ENCODE measurements at regions not wholly inside any gene's neighbourhood (a gene's known extent, or its start where the extent isn't known, plus 50 kb on each side); places are given as distances from the start of the nearest gene placed in this dataset.

GRCh38 chr10:28959850-28960501 is 282.7 kb downstream of the BAMBI start:
- H3K9me3 ChIP-seq (ENCODE audit: control insufficient read depth, insufficient read depth, low read length) = no peaks in the 10 kb centered on the region
- no peak overlapping the region for H3K27ac ChIP-seq (ENCODE audit: low read depth, low read length)
- 82% methylated on average over 2 of the region's 7 CpGs for WGBS (ENCODE audit: insufficient coverage)
- H3K4me1 ChIP-seq (ENCODE audit: control insufficient read depth, insufficient read depth, low read length) = no peaks in the 10 kb centered on the region
- H3K27me3 ChIP-seq (ENCODE audit: control insufficient read depth, insufficient read depth, low read length) = no peaks in the 10 kb centered on the region
- no peak overlapping the region for H3K4me3 ChIP-seq (ENCODE audit: low read depth, low read length)
- H3K36me3 ChIP-seq (ENCODE audit: control insufficient read depth, insufficient read depth, low read length) = no peaks in the 10 kb centered on the region
- DNase-seq (ENCODE audit: low read depth in 4 of 6, low spot score in 6 of 6) = no peak

DNA sequence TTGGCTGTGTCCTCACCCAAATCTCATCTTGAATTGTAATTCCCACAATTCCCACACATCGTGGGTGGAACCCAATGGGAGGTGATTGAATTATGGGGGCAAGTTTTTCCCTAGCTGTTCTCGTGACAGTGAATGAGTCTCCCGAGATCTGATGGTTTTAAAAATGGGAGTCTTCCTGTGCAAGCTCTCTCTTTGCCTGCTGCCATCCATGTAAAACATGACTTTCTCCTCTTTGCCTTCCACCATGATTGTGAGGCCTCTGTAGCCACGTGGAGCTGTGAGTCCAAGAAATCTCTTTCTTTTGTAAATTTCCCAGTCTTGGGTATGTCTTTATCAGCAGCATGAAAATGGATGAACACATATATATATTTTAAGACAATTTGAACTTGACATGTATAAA is 285.4 kb downstream of the BAMBI start:
- Histone ChIP-seq H3K27ac (ENCODE audit: low read depth, low read length) (no peak overlapping the region), H3K4me3 (ENCODE audit: low read depth, low read length) (no peak overlapping the region), H3K36me3 (ENCODE audit: control insufficient read depth, insufficient read depth, low read length) (no peaks in the 10 kb centered on the region), H3K4me1 (ENCODE audit: control insufficient read depth, insufficient read depth, low read length) (no peaks in the 10 kb centered on the region), H3K9me3 (ENCODE audit: control insufficient read depth, insufficient read depth, low read length) (no peaks in the 10 kb centered on the region), H3K27me3 (ENCODE audit: control insufficient read depth, insufficient read depth, low read length) (no peaks in the 10 kb centered on the region)
- no CpG with 5 or more reads among the region's 4 CpGs for WGBS (ENCODE audit: insufficient coverage)
- DNase-seq (ENCODE audit: low read depth in 4 of 6, low spot score in 6 of 6) = no peak

- DNase-seq (ENCODE audit: low read depth in 4 of 6, low spot score in 6 of 6) = no peak
- H3K27ac ChIP-seq (ENCODE audit: low read depth, low read length) = no peak overlapping the region
- 83% methylated on average over 5 of the region's 5 CpGs for WGBS (ENCODE audit: insufficient coverage)
- H3K9me3 ChIP-seq (ENCODE audit: control insufficient read depth, insufficient read depth, low read length) = no peaks in the 10 kb centered on the region
- no peaks in the 10 kb centered on the region for H3K4me1 ChIP-seq (ENCODE audit: control insufficient read depth, insufficient read depth, low read length)
- no peak overlapping the region for H3K4me3 ChIP-seq (ENCODE audit: low read depth, low read length)
- no peaks in the 10 kb centered on the region for H3K36me3 ChIP-seq (ENCODE audit: control insufficient read depth, insufficient read depth, low read length)
- H3K27me3 ChIP-seq (ENCODE audit: control insufficient read depth, insufficient read depth, low read length) = no peaks in the 10 kb centered on the region
Measured at GRCh38 chr10:28963539-28964221, 286.4 kb downstream of the BAMBI start.

GRCh38 chr10:28965937-28966336 is 288.6 kb downstream of the BAMBI start:
- no peak overlapping the region for H3K4me3 ChIP-seq (ENCODE audit: low read depth, low read length)
- WGBS (ENCODE audit: insufficient coverage) = 83% methylated on average over 2 of the region's 3 CpGs
- no peak overlapping the region for H3K27ac ChIP-seq (ENCODE audit: low read depth, low read length)
- DNase-seq (ENCODE audit: low read depth in 4 of 6, low spot score in 6 of 6) = no peak
- H3K36me3 ChIP-seq (ENCODE audit: control insufficient read depth, insufficient read depth, low read length) = no peaks in the 10 kb centered on the region
- no peaks in the 10 kb centered on the region for H3K9me3 ChIP-seq (ENCODE audit: control insufficient read depth, insufficient read depth, low read length)
- H3K4me1 ChIP-seq (ENCODE audit: control insufficient read depth, insufficient read depth, low read length) = no peaks in the 10 kb centered on the region
- H3K27me3 ChIP-seq (ENCODE audit: control insufficient read depth, insufficient read depth, low read length) = no peaks in the 10 kb centered on the region

- Histone ChIP-seq H3K4me1 (ENCODE audit: control insufficient read depth, insufficient read depth, low read length) (no peaks in the 10 kb centered on the region), H3K27ac (ENCODE audit: low read depth, low read length) (no peak overlapping the region), H3K9me3 (ENCODE audit: control insufficient read depth, insufficient read depth, low read length) (no peaks in the 10 kb centered on the region), H3K4me3 (ENCODE audit: low read depth, low read length) (no peak overlapping the region), H3K27me3 (ENCODE audit: control insufficient read depth, insufficient read depth, low read length) (no peaks in the 10 kb centered on the region), H3K36me3 (ENCODE audit: control insufficient read depth, insufficient read depth, low read length) (no peaks in the 10 kb centered on the region)
- no peak for DNase-seq (ENCODE audit: low read depth in 4 of 6, low spot score in 6 of 6)
- no CpG with 5 or more reads among the region's 2 CpGs for WGBS (ENCODE audit: insufficient coverage)
Measured at GRCh38 chr10:28967031-28967430, 289.7 kb downstream of the BAMBI start.

- Histone ChIP-seq H3K27me3 (ENCODE audit: control insufficient read depth, insufficient read depth, low read length) (no peaks in the 10 kb centered on the region), H3K27ac (ENCODE audit: low read depth, low read length) (no peak overlapping the region), H3K4me3 (ENCODE audit: low read depth, low read length) (no peak overlapping the region), H3K4me1 (ENCODE audit: control insufficient read depth, insufficient read depth, low read length) (no peaks in the 10 kb centered on the region), H3K36me3 (ENCODE audit: control insufficient read depth, insufficient read depth, low read length) (no peaks in the 10 kb centered on the region), H3K9me3 (ENCODE audit: control insufficient read depth, insufficient read depth, low read length) (no peaks in the 10 kb centered on the region)
- WGBS (ENCODE audit: insufficient coverage) = no CpG with 5 or more reads among the region's 4 CpGs
- no peak for DNase-seq (ENCODE audit: low read depth in 4 of 6, low spot score in 6 of 6)
Measured at GRCh38 chr10:28969413-28969812, 292.1 kb downstream of the BAMBI start.

DNA sequence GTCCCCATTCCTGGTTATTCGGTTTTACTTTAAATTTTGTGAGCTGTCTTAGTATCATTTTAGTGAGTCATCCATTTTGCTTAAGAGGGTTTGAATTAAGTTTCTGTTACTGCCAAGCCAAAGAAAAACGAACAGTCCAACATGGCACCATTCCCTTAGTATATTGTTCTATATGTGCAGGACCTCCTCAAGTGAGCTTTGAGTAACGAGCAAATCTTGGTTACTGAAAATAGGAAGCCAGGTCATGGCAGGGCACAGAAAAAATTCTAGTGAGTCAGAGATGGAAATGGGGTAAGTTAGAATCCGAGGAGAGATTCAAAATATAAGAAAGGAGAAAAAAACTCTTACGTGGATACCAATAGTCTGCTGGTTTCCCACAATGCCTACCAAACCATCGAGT is 292.9 kb downstream of the BAMBI start:
- DNase-seq (ENCODE audit: low read depth in 4 of 6, low spot score in 6 of 6) = no peak
- Histone ChIP-seq H3K36me3 (ENCODE audit: control insufficient read depth, insufficient read depth, low read length) (no peaks in the 10 kb centered on the region), H3K4me3 (ENCODE audit: low read depth, low read length) (no peak overlapping the region), H3K4me1 (ENCODE audit: control insufficient read depth, insufficient read depth, low read length) (no peaks in the 10 kb centered on the region), H3K9me3 (ENCODE audit: control insufficient read depth, insufficient read depth, low read length) (no peaks in the 10 kb centered on the region), H3K27ac (ENCODE audit: low read depth, low read length) (no peak overlapping the region), H3K27me3 (ENCODE audit: control insufficient read depth, insufficient read depth, low read length) (no peaks in the 10 kb centered on the region)
- WGBS (ENCODE audit: insufficient coverage) = 100% methylated on average over 1 of the region's 6 CpGs

DNA sequence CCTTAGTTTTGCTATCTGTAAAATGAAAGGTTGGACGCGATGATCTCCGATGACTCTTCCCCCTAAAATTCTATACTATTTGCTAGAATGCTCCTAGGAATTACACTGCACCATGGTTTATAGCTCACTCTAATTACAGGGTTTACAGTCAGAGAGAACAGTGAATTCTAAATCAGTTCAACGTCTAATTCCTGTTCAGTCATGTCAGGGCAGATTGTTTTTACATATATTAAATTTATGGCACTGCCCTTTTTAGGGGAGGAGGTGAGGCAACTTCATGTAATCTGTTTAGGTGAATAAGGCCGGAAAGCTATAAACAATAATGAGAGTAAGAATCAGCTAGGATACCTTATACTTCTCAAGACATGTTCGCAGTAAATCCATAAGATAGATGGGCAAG is 293.9 kb downstream of the BAMBI start:
- no peak for DNase-seq (ENCODE audit: low read depth in 4 of 6, low spot score in 6 of 6)
- Histone ChIP-seq H3K27ac (ENCODE audit: low read depth, low read length) (no peak overlapping the region), H3K27me3 (ENCODE audit: control insufficient read depth, insufficient read depth, low read length) (no peaks in the 10 kb centered on the region), H3K4me3 (ENCODE audit: low read depth, low read length) (no peak overlapping the region), H3K9me3 (ENCODE audit: control insufficient read depth, insufficient read depth, low read length) (no peaks in the 10 kb centered on the region), H3K4me1 (ENCODE audit: control insufficient read depth, insufficient read depth, low read length) (no peaks in the 10 kb centered on the region), H3K36me3 (ENCODE audit: control insufficient read depth, insufficient read depth, low read length) (no peaks in the 10 kb centered on the region)
- WGBS (ENCODE audit: insufficient coverage) = no CpG with 5 or more reads among the region's 6 CpGs

GRCh38 chr10:28971764-28972163 is 294.4 kb downstream of the BAMBI start:
- WGBS (ENCODE audit: insufficient coverage) = 100% methylated on average over 1 of the region's 5 CpGs
- Histone ChIP-seq H3K4me3 (ENCODE audit: low read depth, low read length) (no peak overlapping the region), H3K27ac (ENCODE audit: low read depth, low read length) (no peak overlapping the region), H3K36me3 (ENCODE audit: control insufficient read depth, insufficient read depth, low read length) (no peaks in the 10 kb centered on the region), H3K9me3 (ENCODE audit: control insufficient read depth, insufficient read depth, low read length) (no peaks in the 10 kb centered on the region), H3K27me3 (ENCODE audit: control insufficient read depth, insufficient read depth, low read length) (no peaks in the 10 kb centered on the region), H3K4me1 (ENCODE audit: control insufficient read depth, insufficient read depth, low read length) (no peaks in the 10 kb centered on the region)
- no peak for DNase-seq (ENCODE audit: low read depth in 4 of 6, low spot score in 6 of 6)

DNA sequence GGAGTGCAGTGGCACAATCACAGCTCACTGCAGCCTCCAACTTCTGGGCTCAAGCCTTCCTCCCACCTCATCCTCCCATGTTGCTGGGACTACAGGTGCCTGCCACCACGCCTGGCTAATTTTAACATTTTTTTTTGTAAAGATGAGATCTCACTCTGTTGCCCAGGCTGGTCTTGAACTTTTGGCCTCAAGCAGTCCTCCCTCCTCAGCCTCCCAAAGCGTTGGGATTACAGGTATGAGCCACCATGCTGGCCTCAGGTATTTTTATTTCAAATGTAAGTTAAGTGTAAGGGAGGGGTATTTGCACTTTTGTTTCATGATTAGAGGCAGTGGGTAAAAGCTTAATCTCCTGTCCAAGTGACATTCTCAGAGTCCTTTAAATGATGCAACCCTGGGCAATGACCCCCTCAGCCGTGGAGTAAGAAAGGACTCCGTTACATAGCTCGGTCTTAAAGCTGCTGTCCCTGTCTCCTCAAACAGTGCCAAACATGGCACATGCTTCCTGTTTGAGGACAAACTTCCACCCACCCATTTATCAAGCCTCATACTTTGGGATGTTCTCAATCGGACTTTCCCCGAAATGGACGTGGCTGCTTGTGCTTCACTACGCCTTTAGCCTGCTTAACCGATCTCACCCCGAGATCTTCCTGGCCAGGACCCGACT is 296.1 kb downstream of the BAMBI start:
- H3K36me3 ChIP-seq (ENCODE audit: control insufficient read depth, insufficient read depth, low read length) = no peaks in the 10 kb centered on the region
- H3K27me3 ChIP-seq (ENCODE audit: control insufficient read depth, insufficient read depth, low read length) = no peaks in the 10 kb centered on the region
- 90% methylated on average over 10 of the region's 12 CpGs for WGBS (ENCODE audit: insufficient coverage)
- no peak for DNase-seq (ENCODE audit: low read depth in 4 of 6, low spot score in 6 of 6)
- no peaks in the 10 kb centered on the region for H3K4me1 ChIP-seq (ENCODE audit: control insufficient read depth, insufficient read depth, low read length)
- no peaks in the 10 kb centered on the region for H3K9me3 ChIP-seq (ENCODE audit: control insufficient read depth, insufficient read depth, low read length)
- no peak overlapping the region for H3K27ac ChIP-seq (ENCODE audit: low read depth, low read length)
- no peak overlapping the region for H3K4me3 ChIP-seq (ENCODE audit: low read depth, low read length)

Measured in spinal cord (tissue), 9 donors.